HepG2 (cell line): ENCODE measurements at regions not wholly inside any gene's neighbourhood (a gene's known extent, or its start where the extent isn't known, plus 50 kb on each side); places are given as distances from the start of the nearest gene placed in this dataset.

Source experiments
- ATAC-seq: fragments of 200-7000 bp; cut with Tn5 transposase; 3 replicates; pipeline ENCODE4 v1.9.1; 2020; ENCODE audit warnings: mild to moderate bottlenecking, moderate library complexity
- BruUV-seq: library from RNA; stranded (reverse); fragments of 400-500 nt; replicated peaks from 2 replicates; lab custom pipeline; 2021; lab: Mats Ljungman, UMichigan
- CTCF ChIA-PET: fragments of 300-600 bp; formaldehyde crosslinking; extraction: SDS; loops from one replicate; lab custom pipeline; 2021; ENCODE audit warnings: low total read pairs, inconsistent platforms, low intra/inter-chr PET ratio; lab: Yijun Ruan, JAX
- POLR2A ChIA-PET: fragments of 350-600 bp; sonication (Branson Sonifier 250); formaldehyde crosslinking; loops from one replicate; lab custom pipeline; 2020; ENCODE audit warnings: antibody characterized with exemption, inconsistent platforms; lab: Yijun Ruan, JAX
- DNase-seq: peaks from one replicate; pipeline ENCODE4 v3.0.0-alpha.2; 2015; ENCODE audit warnings: low spot score
- FAIRE-seq: peaks from 3 replicates; lab custom pipeline; 2011; peaks lifted over from hg19 to GRCh38; lab: Jason Lieb, UNC
- H2AFZ ChIP-seq: one replicate; pipeline ENCODE4 v1.6.1; 2011; ENCODE audit warnings: low read length, inconsistent platforms
- H3K27ac ChIP-seq: fragments of 300-600 bp; 3 replicates; pipeline ENCODE4 v1.8.0; 2011; ENCODE audit warnings: mixed run types, mild to moderate bottlenecking, mixed read lengths, low read length, inconsistent platforms; ENCODE audit not compliant: insufficient read depth; ENCODE audit errors: extremely low read length
- H3K27me3 ChIP-seq, 2 experiments: fragments of 200-600 bp in 1 of 2; 2 replicates in 1 of 2; 3 replicates in 1 of 2; pipeline versions ENCODE4 v1.6.0 to v1.8.0; 2011; ENCODE audit warnings: low read length in 2 of 2, mild to moderate bottlenecking in 2 of 2, moderate library complexity in 2 of 2, inconsistent platforms in 1 of 2; ENCODE audit not compliant: insufficient read depth in 2 of 2, control insufficient read depth in 1 of 2
- H3K36me3 ChIP-seq, 2 experiments: fragments of 200-600 bp in 1 of 2; replicated peaks in 1 of 2; 2 replicates in 1 of 2; 3 replicates in 1 of 2; pipeline versions ENCODE4 v1.5.1 to v1.8.0; 2011; ENCODE audit warnings: low read length in 2 of 2, inconsistent platforms in 1 of 2; ENCODE audit not compliant: insufficient read depth in 2 of 2, control insufficient read depth in 1 of 2
- H3K4me1 ChIP-seq: 2 replicates; pipeline ENCODE4 v1.5.1; 2012; ENCODE audit warnings: low read length, inconsistent platforms; ENCODE audit not compliant: insufficient read depth
- H3K4me2 ChIP-seq: 2 replicates; pipeline ENCODE4 v1.6.0; 2011; ENCODE audit warnings: low read depth, low read length, inconsistent platforms
- H3K4me3 ChIP-seq, 3 experiments: fragments of 200-600 bp in 1 of 3; sonication (generic), shearing (Covaris generic) in 1 of 3; replicated peaks in 1 of 3; 2 replicates each; pipeline ENCODE4 v1.5.1; 2011 to 2016; ENCODE audit warnings: low read length in 3 of 3, inconsistent platforms in 2 of 3, low read depth in 2 of 3, mild to moderate bottlenecking in 2 of 3, control low read depth in 1 of 3, mixed read lengths in 1 of 3; ENCODE audit not compliant: insufficient read depth in 1 of 3
- H3K79me2 ChIP-seq: one replicate; pipeline ENCODE4 v1.6.1; 2011; ENCODE audit warnings: low read length, inconsistent platforms; ENCODE audit not compliant: insufficient read depth
- H3K9ac ChIP-seq: 2 replicates; pipeline ENCODE4 v1.6.0; 2011; ENCODE audit warnings: mild to moderate bottlenecking, low read depth, low read length, inconsistent platforms; ENCODE audit not compliant: insufficient read depth
- H3K9me3 ChIP-seq: 2 replicates; pipeline ENCODE4 v1.5.1; 2012; ENCODE audit warnings: mild to moderate bottlenecking, low read length
- H4K20me1 ChIP-seq: 2 replicates; pipeline ENCODE4 v1.6.0; 2011; ENCODE audit warnings: inconsistent platforms, mild to moderate bottlenecking, low read length, moderate library complexity; ENCODE audit not compliant: insufficient read depth
- SIN3A ChIP-seq: IDR thresholded peaks from 2 replicates; pipeline ENCODE4 v1.6.1; 2011; ENCODE audit warnings: low read depth, mild to moderate bottlenecking, control low read depth, low read length, borderline replicate concordance
- SMAD9 ChIP-seq: sonication (generic); formaldehyde crosslinking; IDR thresholded peaks from 2 replicates; pipeline ENCODE4 v1.5.1; 2020; ENCODE audit warnings: mild to moderate bottlenecking, missing genetic modification reagents
- ZEB1 ChIP-seq: IDR thresholded peaks from 2 replicates; pipeline ENCODE4 v1.6.1; 2012; ENCODE audit warnings: mild to moderate bottlenecking, low read depth, inconsistent platforms; ENCODE audit not compliant: insufficient replicate concordance
- ZNF101 ChIP-seq: sonication (generic); formaldehyde crosslinking; IDR thresholded peaks from 2 replicates; pipeline ENCODE4 v1.4.0; 2020; ENCODE audit warnings: mild to moderate bottlenecking, low read depth, missing genetic modification reagents, borderline replicate concordance
- ZNF552 ChIP-seq: sonication (generic); formaldehyde crosslinking; IDR thresholded peaks from 2 replicates; pipeline ENCODE4 v1.9.0; 2022; ENCODE audit warnings: missing genetic modification reagents, mild to moderate bottlenecking, borderline replicate concordance
- WGBS: methylation state at CpG from one replicate; pipeline ENCODE4 v1.1.6; 2017; ENCODE audit warnings: low lambda C conversion rate; 5-methylcytosine and 5-hydroxymethylcytosine counted together
- in situ Hi-C: cut with HindIII; loops from 2 replicates; pipeline ENCODE4 v1.10.0; 2017; ENCODE audit warnings: low pct_unique_long_range_greater_than_20kb; ENCODE audit not compliant: extremely low pct_ligation_motif_present
- intact Hi-C: fragments of 100-400 bp; cut with micrococcal nuclease; formaldehyde crosslinking; loops from one replicate; pipeline ENCODE4 v1.10.0; 2022; ENCODE audit not compliant: unreplicated experiment
- TF ChIP-seq, protein P1 (sequence below): IDR thresholded peaks from 2 replicates; pipeline ENCODE4 v1.6.1; 2012; ENCODE audit warnings: low read length, improper control_type of control experiment

DNA sequence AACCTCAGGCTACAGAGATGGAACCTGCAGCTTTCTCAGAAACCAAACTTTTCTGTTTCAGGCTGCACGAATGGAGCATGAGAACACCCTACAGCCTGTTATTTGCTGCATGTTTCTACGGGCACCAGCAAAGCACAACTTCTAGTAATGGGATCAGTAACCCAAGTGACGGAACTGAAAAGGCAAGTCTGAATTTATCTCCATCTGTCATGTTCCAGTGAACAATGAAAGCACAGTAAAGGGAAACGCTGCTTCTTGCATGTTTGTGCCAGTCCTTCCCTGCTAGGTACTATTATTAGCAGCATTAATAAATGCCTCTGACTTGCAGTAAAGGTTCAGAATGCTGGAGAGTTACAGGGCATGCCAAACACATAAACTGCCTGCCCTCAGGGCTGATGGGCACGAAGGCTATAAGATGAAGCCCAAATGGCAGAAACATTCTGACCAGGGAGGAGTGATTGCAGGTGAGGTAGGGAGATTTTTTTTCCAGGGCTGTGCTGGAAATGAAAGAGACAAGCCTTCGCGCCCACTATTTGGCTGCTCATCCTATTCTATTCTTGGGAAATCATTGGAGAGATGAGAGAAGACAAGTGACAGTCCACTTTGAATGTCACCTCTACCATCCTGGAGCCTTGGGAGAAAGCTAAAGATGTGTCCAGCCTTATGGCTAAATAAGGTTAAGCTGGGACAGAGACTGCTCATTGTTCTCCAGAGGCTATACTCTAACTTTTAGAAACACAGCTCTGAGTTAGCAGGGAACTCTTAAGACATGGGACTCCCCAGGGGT is 100.4 kb upstream of the PLXNC1 start:
- H3K27me3 ChIP-seq: no peaks in the 10 kb centered on the region
- no peak overlapping the region for H2AFZ ChIP-seq
- no peak overlapping the region for H3K4me2 ChIP-seq
- H3K79me2 ChIP-seq: no peaks in the 10 kb centered on the region
- H3K9ac ChIP-seq: no peak overlapping the region
- no peak for ATAC-seq
- H3K4me3 ChIP-seq: no peak overlapping the region
- no peaks in the 10 kb centered on the region for H3K9me3 ChIP-seq
- DNase-seq: no peak
- no peaks in the 10 kb centered on the region for H3K4me1 ChIP-seq
- POLR2A ChIA-PET: no interaction called here
- BruUV-seq: no TSS peak
- intact Hi-C loops (no loop called here), in situ Hi-C loops (no loop called here)
- no peak overlapping the region for H3K27ac ChIP-seq
- FAIRE-seq: no peak
- H4K20me1 ChIP-seq: no peaks in the 10 kb centered on the region
- no peaks in the 10 kb centered on the region for H3K36me3 ChIP-seq
- no peak for TF ChIP-seq SIN3A
- no peak for TF ChIP-seq SMAD9 (CRISPR knock-in tag)
- TF ChIP-seq ZNF101 (CRISPR knock-in tag): no peak
- TF ChIP-seq ZEB1: no peak
- no peak for TF ChIP-seq ZNF552 (CRISPR knock-in tag)
- TF ChIP-seq, protein P1, sequence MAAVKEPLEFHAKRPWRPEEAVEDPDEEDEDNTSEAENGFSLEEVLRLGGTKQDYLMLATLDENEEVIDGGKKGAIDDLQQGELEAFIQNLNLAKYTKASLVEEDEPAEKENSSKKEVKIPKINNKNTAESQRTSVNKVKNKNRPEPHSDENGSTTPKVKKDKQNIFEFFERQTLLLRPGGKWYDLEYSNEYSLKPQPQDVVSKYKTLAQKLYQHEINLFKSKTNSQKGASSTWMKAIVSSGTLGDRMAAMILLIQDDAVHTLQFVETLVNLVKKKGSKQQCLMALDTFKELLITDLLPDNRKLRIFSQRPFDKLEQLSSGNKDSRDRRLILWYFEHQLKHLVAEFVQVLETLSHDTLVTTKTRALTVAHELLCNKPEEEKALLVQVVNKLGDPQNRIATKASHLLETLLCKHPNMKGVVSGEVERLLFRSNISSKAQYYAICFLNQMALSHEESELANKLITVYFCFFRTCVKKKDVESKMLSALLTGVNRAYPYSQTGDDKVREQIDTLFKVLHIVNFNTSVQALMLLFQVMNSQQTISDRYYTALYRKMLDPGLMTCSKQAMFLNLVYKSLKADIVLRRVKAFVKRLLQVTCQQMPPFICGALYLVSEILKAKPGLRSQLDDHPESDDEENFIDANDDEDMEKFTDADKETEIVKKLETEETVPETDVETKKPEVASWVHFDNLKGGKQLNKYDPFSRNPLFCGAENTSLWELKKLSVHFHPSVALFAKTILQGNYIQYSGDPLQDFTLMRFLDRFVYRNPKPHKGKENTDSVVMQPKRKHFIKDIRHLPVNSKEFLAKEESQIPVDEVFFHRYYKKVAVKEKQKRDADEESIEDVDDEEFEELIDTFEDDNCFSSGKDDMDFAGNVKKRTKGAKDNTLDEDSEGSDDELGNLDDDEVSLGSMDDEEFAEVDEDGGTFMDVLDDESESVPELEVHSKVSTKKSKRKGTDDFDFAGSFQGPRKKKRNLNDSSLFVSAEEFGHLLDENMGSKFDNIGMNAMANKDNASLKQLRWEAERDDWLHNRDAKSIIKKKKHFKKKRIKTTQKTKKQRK: no peak
- WGBS: 64% methylated on average over 7 of the region's 7 CpGs
- CTCF ChIA-PET: no interaction called here
